Prostate gland (tissue), 2 donors: ENCODE measurements at regions not wholly inside any gene's neighbourhood (a gene's known extent, or its start where the extent isn't known, plus 50 kb on each side); places are given as distances from the start of the nearest gene placed in this dataset.

Source experiments
- DNase-seq: peaks from one replicate; pipeline ENCODE4 v3.0.0-alpha.2; 2019; ENCODE audit warnings: low spot score
- H3K27ac ChIP-seq, 2 donors: fragments of 200-600 bp; sonication (generic); 2 replicates each; pipeline ENCODE4 v1.5.1; 2017 to 2019
- H3K27me3 ChIP-seq: fragments of 200-600 bp; sonication (generic); replicated peaks from 2 replicates; pipeline ENCODE4 v1.5.1; 2019; ENCODE audit not compliant: insufficient read depth
- H3K36me3 ChIP-seq, 2 donors: fragments of 200-600 bp; sonication (generic); 1 replicate in 1 of 2; 2 replicates in 1 of 2; pipeline versions ENCODE4 v1.5.1 to v1.8.1; 2017 to 2019
- H3K4me1 ChIP-seq: fragments of 200-600 bp; sonication (generic); replicated peaks from 2 replicates; pipeline ENCODE4 v1.5.1; 2019
- H3K4me3 ChIP-seq, 2 donors: fragments of 200-600 bp; sonication (generic); 2 replicates each; pipeline ENCODE4 v1.5.1; 2017 to 2019
- H3K9me3 ChIP-seq: fragments of 200-600 bp; sonication (generic); 2 replicates; pipeline ENCODE4 v1.5.1; 2017
- POLR2A ChIP-seq: fragments of 450-650 bp; IDR thresholded peaks from one replicate; pipeline ENCODE4 v1.6.1; 2016; ENCODE audit warnings: antibody characterized with exemption, mild to moderate bottlenecking
- POLR2AphosphoS5 ChIP-seq: sonication (generic); formaldehyde crosslinking; IDR thresholded peaks from one replicate; pipeline ENCODE4 v1.6.1; 2017; ENCODE audit warnings: antibody characterized with exemption
- WGBS: methylation state at CpG from one replicate; pipeline ENCODE4 v1.1.5; 2018; 5-methylcytosine and 5-hydroxymethylcytosine counted together
- intact Hi-C: fragments of 100-400 bp; cut with DNase I; formaldehyde crosslinking; loops from one replicate; pipeline ENCODE4 v1.14.2; 2022
- TF ChIP-seq, protein P1 (sequence below), 4 experiments: fragments of 200-600 bp in 2 of 4; fragments of 450-650 bp in 2 of 4; sonication (generic) in 2 of 4; IDR thresholded peaks; 1 replicate in 3 of 4; 2 replicates in 1 of 4; pipeline ENCODE4 v1.5.1; 2016 to 2019; ENCODE audit warnings: antibody characterized with exemption in 4 of 4, mild to moderate bottlenecking in 2 of 4, moderate library complexity in 2 of 4

DNA sequence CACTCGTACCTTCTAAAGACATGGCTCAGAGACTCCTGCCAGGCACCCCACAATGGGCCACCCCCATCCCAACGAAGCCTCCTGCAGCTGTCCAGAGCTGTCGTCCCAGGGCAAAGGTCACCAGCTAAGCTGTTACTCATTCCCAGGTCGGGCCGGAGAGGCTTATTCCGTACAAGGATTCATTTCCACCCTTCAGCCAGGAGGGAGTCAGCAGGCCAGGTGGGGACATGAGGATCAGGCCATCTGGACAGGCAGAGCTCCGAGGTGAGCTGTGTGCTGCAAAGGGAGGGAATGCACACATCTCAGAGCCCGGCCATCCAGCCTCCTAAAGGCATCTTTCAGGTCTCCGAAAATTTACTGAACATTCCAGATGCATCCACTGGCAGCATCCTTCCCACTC lies 63.9 kb upstream of the NANOS1 start:
- TF ChIP-seq, protein P1, sequence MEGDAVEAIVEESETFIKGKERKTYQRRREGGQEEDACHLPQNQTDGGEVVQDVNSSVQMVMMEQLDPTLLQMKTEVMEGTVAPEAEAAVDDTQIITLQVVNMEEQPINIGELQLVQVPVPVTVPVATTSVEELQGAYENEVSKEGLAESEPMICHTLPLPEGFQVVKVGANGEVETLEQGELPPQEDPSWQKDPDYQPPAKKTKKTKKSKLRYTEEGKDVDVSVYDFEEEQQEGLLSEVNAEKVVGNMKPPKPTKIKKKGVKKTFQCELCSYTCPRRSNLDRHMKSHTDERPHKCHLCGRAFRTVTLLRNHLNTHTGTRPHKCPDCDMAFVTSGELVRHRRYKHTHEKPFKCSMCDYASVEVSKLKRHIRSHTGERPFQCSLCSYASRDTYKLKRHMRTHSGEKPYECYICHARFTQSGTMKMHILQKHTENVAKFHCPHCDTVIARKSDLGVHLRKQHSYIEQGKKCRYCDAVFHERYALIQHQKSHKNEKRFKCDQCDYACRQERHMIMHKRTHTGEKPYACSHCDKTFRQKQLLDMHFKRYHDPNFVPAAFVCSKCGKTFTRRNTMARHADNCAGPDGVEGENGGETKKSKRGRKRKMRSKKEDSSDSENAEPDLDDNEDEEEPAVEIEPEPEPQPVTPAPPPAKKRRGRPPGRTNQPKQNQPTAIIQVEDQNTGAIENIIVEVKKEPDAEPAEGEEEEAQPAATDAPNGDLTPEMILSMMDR (IDR thresholded peaks at IDR 0.05) = no peak
- TF ChIP-seq POLR2A (no peak), POLR2AphosphoS5 (no peak)
- no peak for DNase-seq
- Histone ChIP-seq H3K27me3 (no peaks in the 10 kb centered on the region), H3K27ac (no peak overlapping the region), H3K36me3 (no peaks in the 10 kb centered on the region), H3K9me3 (no peaks in the 10 kb centered on the region), H3K4me3 (no peak overlapping the region), H3K4me1 (no peaks in the 10 kb centered on the region)
- WGBS = 69% methylated on average over 8 of the region's 9 CpGs
- intact Hi-C loops = no loop called here

DNA sequence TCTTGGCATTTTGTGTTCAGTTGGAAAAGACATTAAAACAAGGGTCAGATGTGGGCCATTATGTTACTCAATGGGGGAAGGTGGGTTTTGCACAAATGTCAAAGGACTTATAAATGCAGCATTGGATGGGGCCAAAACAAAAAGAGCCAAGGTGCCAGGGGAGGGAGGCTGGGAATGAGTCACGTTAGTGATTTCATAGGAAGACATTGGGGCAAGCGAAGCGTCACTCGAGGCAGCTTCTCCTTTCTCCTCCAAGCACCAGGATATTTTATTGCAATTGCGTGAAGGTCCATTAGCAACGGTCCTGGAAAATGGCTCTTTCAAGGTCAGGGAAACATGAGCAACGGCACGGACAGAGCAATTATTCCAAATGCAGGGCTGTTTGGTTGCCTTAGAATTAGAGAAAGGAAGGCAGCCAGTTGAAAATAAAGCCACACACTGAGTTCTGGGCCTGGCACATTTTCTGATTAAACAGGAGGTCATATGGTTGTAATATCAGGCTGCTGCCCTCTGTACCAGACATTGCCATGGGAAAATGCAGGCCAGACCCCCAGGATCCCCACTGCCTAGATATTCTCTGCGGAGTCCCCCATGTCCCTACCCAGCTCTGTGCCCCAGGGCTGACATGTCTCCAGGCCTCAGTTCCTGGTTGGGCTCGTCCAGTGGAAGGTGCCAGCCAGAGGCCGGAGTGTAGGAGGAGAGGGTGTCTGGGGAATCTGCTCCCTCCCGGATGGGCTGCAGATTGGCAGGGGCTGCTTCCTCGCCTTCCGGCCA lies 63.3 kb upstream of the NANOS1 start:
- no peak overlapping the region for H3K27ac ChIP-seq
- TF ChIP-seq POLR2A (no peak), POLR2AphosphoS5 (no peak)
- TF ChIP-seq, protein P1 (IDR thresholded peaks at IDR 0.05) = no peak
- no peaks in the 10 kb centered on the region for H3K36me3 ChIP-seq
- intact Hi-C loops = no loop called here
- no peaks in the 10 kb centered on the region for H3K4me1 ChIP-seq
- H3K4me3 ChIP-seq = no peak overlapping the region
- H3K27me3 ChIP-seq = no peaks in the 10 kb centered on the region
- no peak for DNase-seq
- no peaks in the 10 kb centered on the region for H3K9me3 ChIP-seq
- WGBS = 79% methylated on average over 14 of the region's 14 CpGs

- Histone ChIP-seq H3K27me3 (no peaks in the 10 kb centered on the region), H3K9me3 (no peaks in the 10 kb centered on the region), H3K27ac (no peak overlapping the region), H3K4me3 (no peak overlapping the region), H3K4me1 (no peaks in the 10 kb centered on the region), H3K36me3 (no peaks in the 10 kb centered on the region)
- WGBS = 93% methylated on average over 4 of the region's 4 CpGs
- TF ChIP-seq POLR2AphosphoS5 = no peak
- TF ChIP-seq, protein P1 (IDR thresholded peaks at IDR 0.05) = no peak
- intact Hi-C loops = no loop called here
- DNase-seq = no peak
Measured at GRCh38 chr10:118966850-118967125, 62.7 kb upstream of the NANOS1 start.

DNA sequence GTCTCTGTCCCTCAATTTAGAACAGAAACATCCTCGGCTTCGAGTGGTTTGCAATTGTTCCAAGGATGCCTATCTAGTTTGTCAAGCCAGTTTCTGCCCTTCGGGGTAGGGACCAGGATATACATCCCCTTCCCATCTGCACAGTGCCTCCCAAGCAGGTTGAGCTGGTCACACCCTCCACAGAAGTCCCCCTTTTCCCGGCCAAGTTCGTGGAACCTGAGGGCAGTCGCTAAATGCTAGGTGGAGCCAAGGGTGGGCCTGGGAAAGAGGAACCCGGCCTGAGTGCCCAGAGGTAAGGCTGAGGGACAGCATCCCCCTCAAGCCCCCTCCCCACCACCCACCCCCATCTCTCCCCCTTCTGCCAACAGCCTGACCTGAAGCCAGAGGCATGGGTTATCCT lies 62.4 kb upstream of the NANOS1 start:
- H3K36me3 ChIP-seq = no peaks in the 10 kb centered on the region
- WGBS = 72% methylated on average over 7 of the region's 7 CpGs
- no peak for DNase-seq
- no peaks in the 10 kb centered on the region for H3K27me3 ChIP-seq
- intact Hi-C loops = no loop called here
- no peaks in the 10 kb centered on the region for H3K9me3 ChIP-seq
- TF ChIP-seq, protein P1 (IDR thresholded peaks at IDR 0.05) = no peak
- TF ChIP-seq POLR2A (no peak), POLR2AphosphoS5 (no peak)
- H3K27ac ChIP-seq = no peak overlapping the region
- no peaks in the 10 kb centered on the region for H3K4me1 ChIP-seq
- H3K4me3 ChIP-seq = no peak overlapping the region

- no peaks in the 10 kb centered on the region for H3K36me3 ChIP-seq
- WGBS = 77% methylated on average over 8 of the region's 8 CpGs
- no peaks in the 10 kb centered on the region for H3K9me3 ChIP-seq
- H3K4me1 ChIP-seq = no peaks in the 10 kb centered on the region
- H3K4me3 ChIP-seq = no peak overlapping the region
- H3K27ac ChIP-seq = no peak overlapping the region
- TF ChIP-seq POLR2AphosphoS5 (no peak), POLR2A (no peak)
- TF ChIP-seq, protein P1 (IDR thresholded peaks at IDR 0.05) = no peak
- H3K27me3 ChIP-seq = no peaks in the 10 kb centered on the region
- intact Hi-C loops = no loop called here
- DNase-seq = no peak
Measured at GRCh38 chr10:118968060-118968459, 61.5 kb upstream of the NANOS1 start.
